Astrocyte of the spinal cord (primary cell): ENCODE measurements at regions not wholly inside any gene's neighbourhood (a gene's known extent, or its start where the extent isn't known, plus 50 kb on each side); places are given as distances from the start of the nearest gene placed in this dataset.

ENCODE experiments used
- DNase-seq: peaks from one replicate; pipeline ENCODE4 v3.0.0; 2011; ENCODE audit warnings: low read depth, low spot score
- H3K4me3 ChIP-seq: 2 replicates; pipeline ENCODE4 v1.5.1; 2011; ENCODE audit warnings: low read depth, mild to moderate bottlenecking, low read length, moderate library complexity
- in situ Hi-C: cut with HindIII; loops from 2 replicates; pipeline ENCODE4 v1.10.0; 2017; ENCODE audit warnings: low sequenced_read_pairs
- TF ChIP-seq, protein P1 (sequence below): IDR thresholded peaks from 2 replicates; pipeline ENCODE4 v1.5.1; 2012; ENCODE audit warnings: low read depth, mild to moderate bottlenecking, low read length, inconsistent platforms

GRCh38 chr2:16587601-16588000 is 78.0 kb downstream of the CYRIA start:
- TF ChIP-seq, protein P1, sequence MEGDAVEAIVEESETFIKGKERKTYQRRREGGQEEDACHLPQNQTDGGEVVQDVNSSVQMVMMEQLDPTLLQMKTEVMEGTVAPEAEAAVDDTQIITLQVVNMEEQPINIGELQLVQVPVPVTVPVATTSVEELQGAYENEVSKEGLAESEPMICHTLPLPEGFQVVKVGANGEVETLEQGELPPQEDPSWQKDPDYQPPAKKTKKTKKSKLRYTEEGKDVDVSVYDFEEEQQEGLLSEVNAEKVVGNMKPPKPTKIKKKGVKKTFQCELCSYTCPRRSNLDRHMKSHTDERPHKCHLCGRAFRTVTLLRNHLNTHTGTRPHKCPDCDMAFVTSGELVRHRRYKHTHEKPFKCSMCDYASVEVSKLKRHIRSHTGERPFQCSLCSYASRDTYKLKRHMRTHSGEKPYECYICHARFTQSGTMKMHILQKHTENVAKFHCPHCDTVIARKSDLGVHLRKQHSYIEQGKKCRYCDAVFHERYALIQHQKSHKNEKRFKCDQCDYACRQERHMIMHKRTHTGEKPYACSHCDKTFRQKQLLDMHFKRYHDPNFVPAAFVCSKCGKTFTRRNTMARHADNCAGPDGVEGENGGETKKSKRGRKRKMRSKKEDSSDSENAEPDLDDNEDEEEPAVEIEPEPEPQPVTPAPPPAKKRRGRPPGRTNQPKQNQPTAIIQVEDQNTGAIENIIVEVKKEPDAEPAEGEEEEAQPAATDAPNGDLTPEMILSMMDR: no peak
- no peak overlapping the region for H3K4me3 ChIP-seq
- no peak for DNase-seq
- in situ Hi-C loops: no loop called here

GRCh38 chr2:16584824-16585540 is 80.7 kb downstream of the CYRIA start:
- H3K4me3 ChIP-seq: no peak overlapping the region
- in situ Hi-C loops: no loop called here
- DNase-seq: no peak
- TF ChIP-seq, protein P1: no peak

- TF ChIP-seq, protein P1: no peak
- in situ Hi-C loops: no loop called here
- no peak overlapping the region for H3K4me3 ChIP-seq
- DNase-seq: no peak
Measured at GRCh38 chr2:16584084-16584483, 81.5 kb downstream of the CYRIA start.

DNA sequence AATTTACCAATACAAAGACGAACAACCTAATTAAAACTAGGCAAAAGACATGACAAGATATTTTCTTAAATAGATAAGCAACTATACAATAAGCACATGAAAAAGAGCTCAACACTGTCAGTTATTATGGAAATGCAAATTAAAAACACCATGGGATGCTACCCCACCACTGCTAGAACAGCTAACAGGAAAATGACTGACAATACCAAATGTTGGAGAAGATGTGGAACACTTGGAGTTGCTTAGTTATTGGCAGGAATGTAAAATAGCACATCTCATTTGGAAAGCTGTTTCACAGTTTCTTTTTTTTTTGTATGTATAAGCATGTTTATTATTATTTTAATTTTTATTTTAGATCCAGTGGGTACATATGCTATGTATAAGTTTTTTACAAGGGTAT is 84.4 kb downstream of the CYRIA start:
- DNase-seq: no peak
- TF ChIP-seq, protein P1: no peak
- no peak overlapping the region for H3K4me3 ChIP-seq
- in situ Hi-C loops: no loop called here

- no peak overlapping the region for H3K4me3 ChIP-seq
- in situ Hi-C loops: no loop called here
- no peak for DNase-seq
- TF ChIP-seq, protein P1: no peak
Measured at GRCh38 chr2:16578081-16578480, 87.6 kb downstream of the CYRIA start.

GRCh38 chr2:16570516-16570915 is 95.1 kb downstream of the CYRIA start:
- no peak for DNase-seq
- TF ChIP-seq, protein P1: no peak
- in situ Hi-C loops: no loop called here
- H3K4me3 ChIP-seq: no peak overlapping the region
